COR-L47 (cell line): ENCODE measurements at regions not wholly inside any gene's neighbourhood (a gene's known extent, or its start where the extent isn't known, plus 50 kb on each side); places are given as distances from the start of the nearest gene placed in this dataset.
"Not testable (repeated sequence)": the region's sequence is repeated elsewhere in the genome, so short reads cannot be mapped to it uniquely, and the experiment has no call there.

Experiments
- DNase-seq: peaks from one replicate; lab custom pipeline; 2025; lab: John Stamatoyannopoulos, UW

DNA sequence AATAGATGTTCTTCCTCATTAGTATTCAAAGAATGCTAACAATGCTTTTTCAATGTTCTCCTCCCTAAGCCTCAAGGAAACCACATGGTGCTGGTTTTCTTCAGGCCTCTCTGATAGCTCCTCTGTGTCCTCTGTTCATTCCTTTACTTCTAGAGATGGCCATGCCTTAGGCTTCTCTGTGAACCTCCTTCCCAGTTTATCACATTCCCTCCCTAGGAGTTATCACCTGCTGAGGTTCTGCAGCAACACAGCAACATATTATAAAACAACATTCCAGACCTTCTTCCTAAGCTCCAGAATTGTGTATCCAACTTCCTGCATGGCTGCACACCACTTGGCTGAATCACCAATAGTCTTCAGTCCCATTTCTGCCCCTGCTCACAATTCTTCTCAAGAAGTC, 325.5 kb downstream of the IRS1 start:
- no peak for DNase-seq

DNA sequence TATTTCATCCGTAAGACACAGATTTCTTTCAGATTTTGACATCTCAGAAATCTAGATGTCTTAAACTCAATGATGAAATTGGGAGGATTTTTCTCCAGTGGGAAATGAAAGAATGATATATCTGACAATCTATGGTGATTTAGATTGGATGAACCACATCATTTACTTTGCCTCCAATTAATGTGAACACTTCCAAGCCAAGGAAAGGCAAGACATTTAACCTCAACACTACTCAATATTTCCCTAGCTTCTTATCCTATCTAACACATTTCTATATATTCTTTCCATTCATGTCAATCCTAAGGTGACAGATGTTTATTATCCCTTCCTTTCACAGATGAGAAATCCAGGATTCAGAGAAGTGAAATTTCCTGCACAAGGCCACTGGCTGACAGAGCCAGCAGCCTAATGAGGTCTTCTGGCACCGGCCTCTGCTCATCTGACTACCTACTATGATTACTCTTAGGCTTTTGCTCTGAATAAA, 327.6 kb downstream of the IRS1 start:
- no peak for DNase-seq

DNA sequence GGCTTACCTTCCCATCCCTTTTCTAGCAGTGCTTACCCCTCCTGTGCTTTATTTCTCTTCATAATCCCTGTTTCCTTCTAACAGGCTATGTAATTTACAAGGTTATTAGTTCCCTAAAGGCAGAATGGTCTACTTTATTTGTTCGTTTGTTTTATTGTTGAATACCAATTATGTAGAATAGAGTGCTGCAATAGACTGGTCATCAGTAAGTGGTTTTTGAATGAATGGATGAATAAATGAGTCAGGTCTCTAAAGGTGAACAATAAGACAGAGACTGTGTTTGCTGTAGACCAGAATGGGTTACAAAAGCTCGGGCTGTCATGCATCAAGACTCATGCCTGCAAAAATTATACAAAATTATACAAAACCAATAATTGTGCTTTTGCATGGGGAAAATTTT, 332.0 kb downstream of the IRS1 start:
- no peak for DNase-seq

DNA sequence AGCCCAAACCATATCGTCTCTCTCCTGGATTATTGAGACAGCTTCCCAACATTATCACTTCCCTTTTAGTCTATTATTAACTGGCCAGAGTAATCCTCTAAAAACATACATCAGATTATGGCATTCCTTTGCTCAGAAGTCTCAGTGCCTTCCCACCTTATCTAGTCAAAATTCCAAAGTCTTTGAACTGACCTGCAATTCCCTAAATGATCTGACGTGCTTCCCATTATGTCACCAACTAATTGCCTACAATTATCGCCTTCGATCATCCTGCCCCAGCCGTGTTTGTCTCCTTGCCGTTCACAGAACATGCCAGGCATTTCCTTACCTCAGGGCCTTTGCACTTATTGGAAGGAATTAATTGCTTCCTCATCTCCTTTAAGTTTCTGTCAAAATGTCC, 332.4 kb downstream of the IRS1 start:
- no peak for DNase-seq

DNA sequence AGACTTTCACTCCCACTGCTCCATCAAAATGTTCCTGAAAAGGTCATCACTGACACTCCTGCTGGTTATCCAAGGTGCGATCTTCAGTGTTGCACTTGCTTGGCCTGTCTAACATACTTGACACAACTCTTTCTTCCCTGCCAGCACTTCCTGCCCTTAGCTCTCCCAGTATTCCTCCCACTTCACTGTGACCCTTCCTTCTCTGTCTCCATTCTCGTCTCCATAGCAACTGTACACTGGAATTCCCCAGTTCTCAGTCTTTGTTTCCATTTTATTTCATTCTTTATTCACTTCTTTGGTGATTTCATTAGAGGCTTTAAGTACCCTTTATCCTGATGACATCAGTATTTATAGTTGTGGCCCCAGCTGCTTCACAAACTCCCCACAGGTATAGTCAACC, 333.0 kb downstream of the IRS1 start:
- DNase-seq, result no peak

DNA sequence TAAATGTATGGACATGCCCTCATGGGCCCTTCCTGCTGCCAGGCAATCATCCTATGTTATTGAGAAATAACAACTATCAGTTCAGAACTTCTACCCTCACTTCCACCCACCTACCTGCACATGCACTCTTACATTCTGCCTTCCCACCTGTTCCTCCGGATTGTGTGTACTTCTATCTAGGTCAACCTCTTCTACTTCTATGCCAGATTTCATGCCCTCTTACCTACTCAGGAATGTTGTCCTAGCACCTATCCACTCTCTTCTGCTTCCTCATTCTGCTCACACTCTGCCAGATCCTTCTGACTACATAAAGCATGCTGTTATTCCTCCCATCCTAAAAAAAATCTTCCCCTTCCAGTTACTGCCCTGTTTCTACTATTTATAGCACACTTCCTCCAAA, 333.5 kb downstream of the IRS1 start:
- no peak for DNase-seq

DNA sequence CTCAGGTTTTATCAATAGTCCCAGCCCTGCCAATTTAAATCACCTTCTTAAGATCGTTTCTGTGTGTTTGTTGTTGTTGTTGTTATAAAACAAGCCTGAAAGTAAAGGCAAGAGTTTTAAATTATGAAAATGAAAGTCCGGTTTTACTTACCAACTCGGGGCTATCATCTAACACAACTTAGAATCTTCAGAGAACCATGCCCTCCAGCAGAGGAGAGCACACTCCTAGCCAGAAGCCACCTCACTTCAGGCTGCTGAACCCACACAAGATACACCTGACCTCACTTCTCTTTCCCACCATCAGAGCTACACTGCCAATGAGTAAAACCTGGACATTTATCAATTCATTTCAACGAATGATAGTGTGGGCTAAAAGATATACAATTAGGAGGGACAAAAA, 335.2 kb downstream of the IRS1 start:
- DNase-seq, result no peak

DNA sequence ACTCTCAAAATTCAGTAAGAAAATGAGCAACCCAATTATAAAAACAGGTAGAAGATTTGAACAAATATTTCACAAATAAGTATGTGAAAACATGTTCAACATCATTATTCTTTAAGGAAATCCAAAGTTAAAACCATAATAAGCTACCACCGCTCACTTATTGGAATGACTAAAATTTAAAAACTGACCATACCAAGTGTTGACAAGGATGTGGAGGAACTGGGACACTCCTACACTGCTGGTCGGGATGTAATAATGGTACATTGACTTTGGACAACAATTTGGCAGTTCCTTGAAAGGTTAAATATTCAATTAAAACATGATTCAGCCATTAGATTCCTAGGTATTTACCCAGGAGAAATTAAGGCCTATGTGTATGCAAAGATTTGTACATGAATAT, 336.5 kb downstream of the IRS1 start:
- DNase-seq, result no peak

DNA sequence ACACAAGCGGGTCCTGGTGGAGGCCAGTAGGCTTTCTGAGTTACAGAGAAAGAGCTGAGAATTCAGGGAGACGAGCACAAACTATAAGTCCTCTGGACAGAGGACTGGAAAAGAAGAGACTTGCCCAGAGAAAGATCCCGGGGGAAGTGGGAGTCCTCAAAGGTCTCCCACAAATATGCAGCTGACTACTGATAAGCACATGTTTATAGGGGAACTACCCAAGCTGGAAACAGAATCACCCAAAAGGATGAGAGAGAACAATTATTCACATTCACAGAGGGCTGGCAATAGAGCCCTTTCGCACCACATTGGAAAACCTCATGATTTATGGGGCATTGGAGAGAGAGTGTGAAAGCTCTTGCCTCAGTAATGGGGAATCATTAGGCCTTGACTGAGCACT, 337.6 kb downstream of the IRS1 start:
- no peak for DNase-seq

DNA sequence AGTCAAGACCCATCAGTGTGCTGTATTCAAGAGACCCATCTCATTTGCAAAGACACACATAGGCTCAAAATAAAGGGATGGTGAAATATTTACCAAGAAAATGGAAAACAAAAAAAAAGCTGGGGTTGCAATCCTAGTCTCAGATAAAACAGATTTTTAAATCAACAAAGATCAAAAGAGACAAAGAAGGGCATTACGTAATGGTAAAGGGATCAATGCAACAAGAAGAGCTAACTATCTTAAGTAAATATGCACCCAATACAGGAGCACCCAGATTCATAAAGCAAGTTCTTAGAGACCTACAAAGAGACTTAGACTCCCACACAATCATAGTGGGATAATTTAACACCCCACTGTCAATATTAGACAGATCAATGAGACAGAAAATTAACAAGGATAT, 343.5 kb downstream of the IRS1 start:
- DNase-seq, result not testable (repeated sequence)

DNA sequence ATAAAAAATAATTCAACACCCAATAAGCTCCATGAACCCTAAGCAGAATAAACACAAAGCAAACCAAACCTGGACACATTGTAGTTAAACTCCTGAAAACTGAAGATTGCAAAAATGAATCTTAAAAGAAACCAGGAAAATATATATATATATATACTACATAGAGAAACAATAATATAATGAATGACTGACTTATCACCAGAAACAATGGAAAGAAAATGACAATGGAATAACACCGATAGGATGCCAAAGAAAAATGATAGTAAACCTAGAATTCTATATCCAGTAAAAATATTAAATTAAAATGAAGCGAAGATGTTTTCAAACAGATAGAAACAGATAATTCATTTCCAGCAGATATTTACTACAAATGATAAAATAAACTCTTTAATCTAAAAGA, 346.9 kb downstream of the IRS1 start:
- no peak for DNase-seq

DNA sequence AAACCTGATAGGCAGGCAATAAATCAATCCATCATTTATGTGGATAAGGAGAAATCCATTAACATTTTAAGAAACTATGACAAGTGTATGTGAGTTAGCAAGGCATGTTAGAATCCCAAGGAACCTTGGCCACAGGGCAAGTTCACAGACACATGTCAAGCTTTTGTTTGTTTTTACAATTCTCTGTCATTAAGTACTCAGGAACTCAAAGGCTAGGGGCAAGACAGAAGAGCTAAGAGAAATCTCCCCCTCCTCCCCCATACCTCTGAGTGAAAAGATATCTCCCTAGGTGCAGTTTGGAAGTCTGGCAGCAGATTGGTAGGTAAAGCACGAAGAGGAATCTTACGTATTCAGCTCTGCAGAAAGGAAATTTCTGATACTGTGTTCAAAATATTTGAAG, 348.1 kb downstream of the IRS1 start:
- DNase-seq, result no peak

DNA sequence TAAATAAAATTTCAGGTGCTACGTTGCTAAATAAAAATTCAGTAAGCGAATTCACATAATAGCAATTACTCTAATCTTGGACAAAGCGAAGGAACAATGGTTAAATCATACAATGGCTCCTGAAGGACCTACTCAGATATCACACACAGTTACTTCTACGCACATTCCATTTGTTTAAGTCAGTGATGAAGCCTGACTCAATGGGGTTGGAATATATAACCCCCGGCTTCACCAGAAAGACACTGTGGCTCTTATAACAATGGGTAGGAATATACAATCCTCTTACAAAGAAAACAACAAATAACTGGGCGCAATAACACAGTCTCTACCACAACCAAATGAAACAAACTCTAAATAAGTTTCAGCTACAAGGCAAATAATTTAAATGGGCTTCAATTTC, 349.5 kb downstream of the IRS1 start:
- DNase-seq, result no peak

DNA sequence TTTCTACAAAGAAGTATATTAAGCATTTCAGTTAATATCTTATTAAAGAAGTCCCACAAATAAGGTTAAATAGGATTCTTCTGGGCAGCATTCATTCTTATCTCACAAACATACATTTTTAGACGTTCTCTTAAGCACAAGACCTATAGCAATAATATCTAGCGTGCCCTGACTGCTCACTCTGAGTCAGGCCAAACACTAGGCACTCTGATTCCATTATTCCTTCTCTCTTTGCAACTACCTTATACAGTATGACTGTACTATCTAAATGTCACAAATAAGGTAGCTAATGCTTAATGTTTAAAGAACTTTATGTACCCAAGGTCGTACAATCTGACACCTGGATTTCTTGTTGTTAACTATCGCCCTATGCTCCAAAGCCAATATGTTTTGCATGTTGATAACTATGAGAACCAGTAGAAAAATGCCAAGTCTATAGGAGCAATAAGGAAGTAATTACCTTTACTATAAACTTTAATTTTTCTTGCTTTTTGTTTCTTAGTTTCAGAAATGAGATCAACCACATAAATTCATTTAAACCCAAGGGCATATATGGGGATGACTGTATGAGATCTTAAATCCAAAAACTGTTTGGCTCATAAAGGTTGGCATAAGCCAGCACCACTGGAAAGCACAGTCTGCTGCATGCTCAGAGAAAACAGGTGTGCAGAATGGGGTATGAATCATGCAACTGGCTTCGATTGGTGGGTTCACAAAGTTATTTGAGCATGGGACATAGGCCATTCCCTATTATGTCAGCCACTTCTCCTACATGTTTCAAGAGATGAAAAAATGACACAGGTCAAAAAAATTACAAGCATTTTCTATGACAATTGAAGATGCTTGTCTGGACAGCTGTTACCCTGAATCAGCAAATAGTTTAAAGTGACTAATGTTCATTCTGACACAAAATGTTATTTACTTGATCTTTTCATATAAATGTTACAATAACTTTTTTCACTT, 352.0 kb downstream of the IRS1 start:
- no peak for DNase-seq

DNA sequence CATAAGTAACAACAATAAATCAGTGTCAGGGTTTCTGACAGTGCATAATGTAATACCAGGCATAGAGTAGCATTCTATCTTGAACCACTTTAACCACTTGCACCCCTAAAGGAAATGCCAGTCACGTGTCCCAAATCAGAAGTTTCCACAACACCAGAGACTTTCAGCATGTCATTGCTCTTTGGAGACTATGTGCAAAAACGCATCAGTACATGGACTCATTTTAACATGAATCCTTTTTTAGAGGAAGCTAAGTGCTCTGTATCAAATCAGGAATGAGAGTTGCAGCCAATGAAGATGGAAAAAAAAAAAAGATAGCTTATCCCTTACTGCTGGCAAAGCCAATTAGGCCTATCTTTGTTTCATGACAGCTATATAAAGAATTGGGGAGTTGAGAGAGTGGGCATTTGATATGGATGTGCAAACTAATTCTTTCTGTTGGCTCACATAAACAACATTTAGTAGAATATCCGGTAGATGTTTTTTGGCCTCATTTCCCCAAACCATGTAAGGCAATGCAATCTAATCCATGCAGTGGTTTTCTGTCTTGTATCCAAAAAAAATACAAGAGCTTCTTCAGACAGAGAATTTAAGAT, 353.1 kb downstream of the IRS1 start:
- no peak for DNase-seq

DNA sequence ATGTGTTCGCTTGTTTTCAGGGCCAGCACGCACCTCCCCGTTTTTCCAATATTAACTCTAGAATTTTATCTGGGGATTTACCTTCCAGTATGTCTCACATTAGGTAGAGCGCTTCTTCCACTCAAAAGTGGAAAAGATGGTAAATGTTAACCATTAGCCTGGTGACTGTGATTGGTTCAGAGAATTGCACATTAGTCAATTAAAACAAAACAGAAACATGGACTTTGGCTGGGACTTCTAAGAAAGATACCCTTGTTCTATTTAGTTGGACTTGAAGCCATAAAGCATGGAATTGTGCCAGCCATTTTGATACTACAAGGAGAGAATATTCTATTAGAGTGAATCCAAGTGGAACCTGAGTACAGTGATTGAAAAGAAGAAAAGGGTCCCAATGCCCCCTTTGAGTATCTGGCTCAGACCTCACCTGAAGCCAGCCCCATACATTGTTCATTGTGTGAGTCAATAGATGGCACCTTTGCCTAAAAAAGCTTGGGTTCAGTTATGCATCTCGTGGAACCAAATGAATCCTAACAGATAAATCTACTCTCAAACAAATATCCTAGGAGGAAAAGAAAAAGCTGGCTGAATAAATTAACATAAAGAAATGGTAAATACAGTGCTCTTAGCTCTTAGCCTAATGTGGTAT, 354.3 kb downstream of the IRS1 start:
- DNase-seq, result no peak

DNA sequence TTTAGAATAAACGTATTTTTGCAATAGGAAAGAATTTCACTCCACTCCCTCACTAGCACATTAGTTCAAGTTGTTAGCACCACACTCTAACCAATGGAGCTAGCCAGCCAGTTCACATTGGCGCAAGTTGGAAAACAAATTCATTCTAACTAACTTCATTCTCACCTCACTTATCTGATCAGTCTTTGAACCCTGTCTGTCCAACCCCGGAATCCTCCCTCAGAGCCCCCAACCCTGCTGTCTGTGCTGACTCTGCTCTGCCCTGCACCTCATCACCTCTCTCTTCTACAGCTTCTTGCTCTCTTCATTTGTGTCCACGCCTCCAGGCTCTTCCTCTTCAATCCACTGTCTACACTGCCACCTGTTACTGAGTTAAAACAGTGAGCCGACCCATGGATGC, 356.5 kb downstream of the IRS1 start:
- DNase-seq, result no peak

DNA sequence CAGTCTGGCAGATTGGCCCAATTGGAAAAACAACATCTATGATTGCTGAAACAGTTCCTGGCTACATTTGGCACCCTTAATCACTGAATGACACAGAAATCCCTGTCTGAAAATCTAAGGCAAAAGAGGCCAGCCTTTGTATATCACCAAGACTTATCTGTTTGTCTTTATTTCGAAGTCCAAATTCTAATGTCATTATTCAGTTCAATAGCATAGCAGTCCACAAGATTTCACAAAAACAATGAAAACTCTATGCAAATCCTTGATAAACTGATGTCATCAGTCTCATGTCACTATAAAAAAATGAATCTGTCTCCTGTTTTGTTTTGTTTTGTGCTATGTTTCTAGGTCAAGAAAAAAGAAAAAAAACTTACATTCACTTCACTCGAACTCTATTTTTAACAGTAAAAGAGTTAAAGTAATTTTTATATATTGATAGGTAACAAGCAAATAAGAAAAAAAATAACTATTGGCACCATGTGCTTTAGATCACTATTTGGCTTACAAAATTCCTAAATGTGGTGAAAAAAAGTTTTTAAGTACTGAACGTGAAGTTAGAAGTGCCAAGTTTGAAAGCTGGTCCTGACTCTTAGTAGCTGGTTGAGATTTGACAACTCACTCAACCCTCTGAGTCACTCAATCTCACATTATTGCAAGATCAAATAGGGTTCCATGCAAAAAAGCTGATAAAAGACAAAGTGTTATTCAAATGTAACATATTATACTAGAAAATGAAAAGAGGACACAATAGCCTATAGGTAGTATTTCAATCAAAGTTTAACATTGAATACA, 359.3 kb downstream of the IRS1 start:
- DNase-seq, result no peak

DNA sequence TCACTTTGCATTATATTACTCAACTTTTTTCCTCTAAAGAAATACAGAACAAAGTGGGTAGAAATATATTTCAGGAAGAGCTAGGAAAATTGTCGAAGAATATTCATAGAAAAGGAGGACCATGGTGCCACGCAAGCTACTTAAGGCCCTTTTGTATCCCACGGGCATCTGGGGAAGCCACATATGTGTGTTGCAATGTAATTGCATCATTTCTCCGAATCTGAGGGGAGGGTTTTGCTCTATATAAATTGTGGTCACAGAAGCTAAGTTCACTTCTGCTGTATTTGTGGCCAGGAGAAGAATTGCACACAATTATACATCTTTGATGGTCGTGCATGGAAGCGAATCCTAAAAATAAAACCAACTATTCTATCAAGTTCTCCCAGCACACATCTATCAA, 360.3 kb downstream of the IRS1 start:
- no peak for DNase-seq

DNA sequence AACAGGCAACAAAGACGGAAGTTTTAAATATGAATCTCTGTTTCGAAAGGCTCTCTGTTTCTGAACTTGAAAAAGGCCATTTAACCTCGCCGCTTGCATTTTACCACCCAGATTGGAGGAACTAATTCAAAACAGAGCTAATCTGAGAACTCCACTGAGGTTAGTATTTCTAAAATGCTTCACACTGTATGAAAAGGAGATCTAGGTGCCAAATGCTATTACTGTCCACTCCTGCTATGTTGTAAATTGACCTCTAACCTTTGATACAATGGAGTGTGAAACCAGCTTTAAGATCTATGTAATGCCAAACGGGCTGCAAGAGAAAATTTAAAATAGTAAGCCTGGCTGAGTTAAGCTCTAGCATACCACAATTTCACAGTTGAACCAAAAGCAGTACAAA, 364.5 kb downstream of the IRS1 start:
- DNase-seq, result no peak

DNA sequence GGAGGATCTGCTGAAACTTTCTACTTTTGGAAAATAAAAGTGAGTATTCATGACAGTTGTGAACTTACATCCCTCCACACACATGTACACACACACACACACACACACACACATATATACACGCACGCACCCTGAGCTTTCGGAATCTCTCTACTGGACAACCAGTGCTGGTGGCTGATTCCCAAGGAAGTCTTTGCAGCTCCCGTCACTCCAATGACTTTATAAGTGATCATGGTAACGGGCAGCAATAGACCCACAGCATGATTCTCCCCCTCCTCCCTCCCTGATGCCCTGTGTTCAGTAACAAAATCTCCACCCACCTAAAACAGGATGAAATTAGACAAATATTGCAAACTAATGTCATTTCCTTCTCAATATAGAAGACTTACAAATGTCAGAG, 364.9 kb downstream of the IRS1 start:
- no peak for DNase-seq

DNA sequence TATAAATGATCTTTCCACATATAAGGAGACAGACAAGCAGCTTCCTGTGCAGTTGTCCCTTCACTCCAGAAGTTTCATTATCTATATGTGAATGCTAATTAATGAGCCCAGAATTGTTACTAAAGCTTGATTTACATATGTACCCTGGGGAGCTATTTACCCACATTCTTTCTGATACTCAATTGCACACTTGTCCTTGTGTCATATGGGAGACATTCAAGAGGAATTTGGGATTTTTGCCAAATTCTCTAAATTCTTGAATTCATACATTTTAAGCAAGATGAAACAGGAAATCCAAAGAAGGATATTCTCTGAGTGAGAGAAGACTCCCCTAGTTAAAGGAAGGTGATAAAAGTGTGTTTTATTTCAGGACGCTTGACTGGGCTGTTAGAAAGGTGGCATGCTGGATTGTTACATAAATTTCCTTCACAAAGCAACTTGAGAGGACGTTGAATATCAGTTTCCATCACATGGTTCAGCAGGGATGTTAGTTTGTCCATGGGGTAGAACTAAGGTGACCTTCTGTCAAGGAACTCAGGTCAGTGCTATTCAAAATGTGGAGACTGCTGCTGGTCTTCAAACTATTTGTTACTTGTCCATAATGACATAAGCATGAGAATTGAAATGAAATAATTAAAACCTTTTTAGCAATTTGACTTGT, 368.2 kb downstream of the IRS1 start:
- no peak for DNase-seq
